ENCODE measurements at regions not wholly inside any gene's neighbourhood (a gene's known extent, or its start where the extent isn't known, plus 50 kb on each side); places are given as distances from the start of the nearest gene placed in this dataset.

- DNase-seq (ENCODE audit: low spot score) (no peak), FAIRE-seq (no peak)
Observed at GRCh38 chr7:156456503-156457115, 184.0 kb upstream of the RNF32 start.

DNA sequence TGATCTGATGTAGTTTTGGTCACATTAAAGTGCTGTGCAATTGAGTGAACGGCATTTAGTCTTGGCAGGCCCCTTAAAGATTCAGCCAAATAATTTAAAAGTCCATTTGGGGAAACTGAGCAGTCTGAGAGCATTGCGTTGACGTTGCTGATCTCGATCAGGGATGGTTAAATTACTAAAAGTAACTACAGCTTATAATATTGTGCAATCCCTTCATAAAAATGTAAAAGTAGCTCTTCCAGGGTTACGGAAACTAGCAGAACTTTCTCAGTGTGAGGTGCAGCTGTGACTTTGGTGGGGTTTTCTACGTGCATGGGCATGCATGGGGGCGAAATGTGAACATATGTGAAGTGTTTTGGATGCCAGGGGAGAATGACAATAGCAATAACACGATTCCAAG is 184.5 kb upstream of the RNF32 start:
- DNase-seq (ENCODE audit: low spot score) (no peak), FAIRE-seq (no peak)

GRCh38 chr7:156450473-156450872 is 190.1 kb upstream of the RNF32 start:
- FAIRE-seq (no peak), DNase-seq (ENCODE audit: low spot score) (no peak)

DNA sequence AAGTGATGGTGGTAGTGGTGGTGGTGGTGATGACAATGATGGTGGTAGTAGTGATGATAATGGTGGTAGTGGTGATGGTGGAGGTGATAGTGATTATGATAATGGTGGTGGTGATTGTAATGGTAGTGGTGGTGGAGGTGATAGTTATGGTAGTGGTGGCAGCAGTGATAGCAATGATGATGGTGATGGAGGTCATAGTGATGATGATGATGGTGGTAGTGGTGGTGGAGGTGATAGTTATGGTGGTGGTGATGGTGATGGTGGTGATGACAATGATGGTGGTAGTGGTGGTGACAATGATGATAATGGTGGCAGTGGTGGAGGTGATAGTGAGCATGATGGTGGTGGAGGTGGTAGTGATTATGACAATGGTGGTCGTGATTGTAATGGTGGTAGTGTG is 191.7 kb upstream of the RNF32 start:
- no peak for FAIRE-seq
- no peak for DNase-seq (ENCODE audit: low spot score)

DNA sequence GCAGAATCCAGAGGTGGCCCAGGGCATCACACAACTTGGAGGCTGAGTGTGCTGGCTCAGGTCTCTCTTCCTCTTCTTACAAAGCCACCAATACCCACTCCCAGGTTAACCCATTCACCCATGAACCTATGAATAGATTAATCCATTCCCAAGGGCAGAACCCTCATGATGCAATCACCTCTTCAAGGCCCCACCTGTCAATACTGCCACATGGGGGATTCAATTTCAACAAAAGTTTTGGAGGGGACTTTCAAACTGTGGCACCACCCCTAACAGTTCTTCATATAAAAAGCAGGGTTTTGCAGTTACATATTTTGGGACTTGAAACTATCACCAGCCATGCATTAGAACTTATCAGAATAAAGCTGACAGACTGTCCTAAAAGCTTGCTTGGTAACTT is 193.6 kb upstream of the RNF32 start:
- DNase-seq (ENCODE audit: low spot score) (no peak), FAIRE-seq (no peak)

- no peak for FAIRE-seq
- no peak for DNase-seq (ENCODE audit: low spot score)
Observed at GRCh38 chr7:156445997-156446761, 194.4 kb upstream of the RNF32 start.

DNA sequence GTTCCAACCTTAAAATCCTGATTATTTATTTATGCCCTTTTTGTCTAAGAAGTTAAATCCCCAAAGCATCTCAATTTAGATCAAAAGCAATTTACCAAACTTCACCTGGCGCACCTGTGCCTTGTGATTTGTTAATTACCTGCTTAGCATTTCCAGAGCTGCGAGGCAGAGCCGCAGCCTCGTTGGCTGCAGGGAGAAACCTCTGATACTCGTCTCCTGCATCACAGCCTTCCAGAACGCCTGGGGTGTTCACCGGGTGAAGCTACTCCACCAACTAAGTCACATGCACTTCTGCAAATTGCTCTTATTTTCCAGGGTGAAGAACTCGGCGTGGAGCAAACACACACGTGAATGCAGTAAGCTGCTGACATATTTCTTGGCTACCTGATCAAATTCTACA is 198.1 kb upstream of the RNF32 start:
- FAIRE-seq (no peak), DNase-seq (ENCODE audit: low spot score) (no peak)

DNA sequence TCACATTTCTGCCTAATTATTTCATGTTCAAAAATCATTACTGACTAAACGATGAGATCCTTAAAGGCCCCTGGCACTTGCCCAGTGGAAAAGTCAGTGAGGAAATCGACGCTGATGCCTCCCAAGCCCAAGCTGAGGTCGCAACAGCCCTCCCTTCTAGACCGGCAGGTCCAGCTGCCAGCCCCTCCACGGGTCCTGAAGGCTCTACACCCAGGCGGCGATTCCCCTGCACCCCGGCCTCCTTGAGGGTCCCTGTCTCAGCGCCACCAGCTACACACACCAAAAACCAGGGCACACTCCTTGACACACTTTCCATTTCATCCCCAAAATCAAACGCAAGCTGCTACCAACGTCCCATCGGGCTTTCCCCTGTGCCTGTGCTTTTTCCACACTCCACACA is 200.1 kb upstream of the RNF32 start:
- DNase-seq (ENCODE audit: low spot score) (no peak), FAIRE-seq (no peak)

GRCh38 chr7:156438011-156438410 is 202.6 kb upstream of the RNF32 start:
- DNase-seq (ENCODE audit: low spot score) (no peak), FAIRE-seq (no peak)

- FAIRE-seq (no peak), DNase-seq (ENCODE audit: low spot score) (no peak)
Observed at GRCh38 chr7:156437021-156437614, 203.5 kb upstream of the RNF32 start.

GRCh38 chr7:156435486-156436231 is 204.9 kb upstream of the RNF32 start:
- DNase-seq (ENCODE audit: low spot score) (no peak), FAIRE-seq (peak; percentile 79)

DNA sequence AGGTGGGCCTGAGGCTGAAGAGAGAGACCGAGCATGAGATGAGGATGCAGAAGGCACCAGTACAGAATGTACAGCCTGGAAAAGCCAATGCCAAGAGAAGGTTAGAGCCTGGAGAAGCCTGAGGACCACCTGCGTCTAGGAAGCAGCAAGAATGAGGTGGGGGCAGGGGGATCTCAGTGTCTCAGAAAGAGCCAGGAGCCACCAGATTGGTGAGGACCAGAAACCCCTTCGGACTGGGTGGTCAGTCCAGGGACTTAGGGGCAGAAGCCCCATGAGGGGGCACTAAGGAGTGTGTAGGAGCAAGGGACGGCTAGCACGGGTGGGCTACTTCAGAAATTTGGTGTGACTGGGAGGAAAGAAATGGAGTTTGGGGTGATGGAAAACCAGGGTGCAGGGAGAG is 205.9 kb upstream of the RNF32 start:
- no peak for FAIRE-seq
- no peak for DNase-seq (ENCODE audit: low spot score)

DNA sequence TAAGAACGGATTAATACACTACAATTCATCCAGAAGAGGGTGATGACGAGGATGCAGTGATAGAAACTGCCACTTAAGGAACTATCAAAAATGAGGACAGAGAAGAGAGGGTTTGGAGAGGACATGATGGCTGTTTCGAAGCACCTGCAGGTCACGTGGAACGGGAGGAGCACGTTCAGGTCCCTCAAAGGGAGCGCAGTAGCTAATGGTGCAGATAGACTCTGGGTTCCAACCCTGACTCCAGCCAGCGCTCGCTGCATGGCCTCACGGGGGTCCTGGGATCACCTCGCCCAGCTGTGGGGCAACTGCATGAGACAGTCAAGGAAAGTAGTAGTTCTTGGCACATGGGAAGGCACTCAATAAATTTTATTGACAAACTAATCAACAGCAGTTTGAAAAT is 208.6 kb upstream of the RNF32 start:
- no peak for FAIRE-seq
- DNase-seq (ENCODE audit: low spot score), result no peak

- FAIRE-seq (no peak), DNase-seq (ENCODE audit: low spot score) (no peak)
Observed at GRCh38 chr7:156430109-156430508, 210.5 kb upstream of the RNF32 start.

- no peak for DNase-seq (ENCODE audit: low spot score)
- no peak for FAIRE-seq
Observed at GRCh38 chr7:156429514-156429913, 211.1 kb upstream of the RNF32 start.

- no peak for DNase-seq (ENCODE audit: low spot score)
- FAIRE-seq, result peak; percentile 63
Observed at GRCh38 chr7:156423876-156424275, 216.7 kb upstream of the RNF32 start.

DNA sequence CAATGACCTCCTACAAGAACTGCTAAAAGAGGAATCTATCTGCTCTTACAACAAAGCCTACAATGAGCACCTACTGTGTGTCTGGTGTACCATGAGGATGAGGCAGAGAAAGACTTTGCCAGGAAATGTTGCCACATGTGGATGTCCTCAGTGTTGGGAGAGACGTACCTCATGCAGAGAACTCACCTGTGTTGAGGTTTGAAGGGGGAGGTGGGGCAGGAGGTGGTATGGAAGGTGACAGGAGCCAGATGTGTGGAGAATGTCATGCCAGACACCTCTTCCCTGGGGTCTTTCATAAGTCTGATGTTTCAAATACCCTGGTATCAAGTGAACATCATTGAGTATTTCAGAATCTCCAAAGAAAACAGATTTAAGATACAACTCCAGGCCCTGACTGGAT is 220.1 kb upstream of the RNF32 start:
- FAIRE-seq, result no peak
- DNase-seq (ENCODE audit: low spot score), result no peak

GRCh38 chr7:156419782-156420181 is 220.8 kb upstream of the RNF32 start:
- no peak for DNase-seq (ENCODE audit: low spot score)
- no peak for FAIRE-seq

DNA sequence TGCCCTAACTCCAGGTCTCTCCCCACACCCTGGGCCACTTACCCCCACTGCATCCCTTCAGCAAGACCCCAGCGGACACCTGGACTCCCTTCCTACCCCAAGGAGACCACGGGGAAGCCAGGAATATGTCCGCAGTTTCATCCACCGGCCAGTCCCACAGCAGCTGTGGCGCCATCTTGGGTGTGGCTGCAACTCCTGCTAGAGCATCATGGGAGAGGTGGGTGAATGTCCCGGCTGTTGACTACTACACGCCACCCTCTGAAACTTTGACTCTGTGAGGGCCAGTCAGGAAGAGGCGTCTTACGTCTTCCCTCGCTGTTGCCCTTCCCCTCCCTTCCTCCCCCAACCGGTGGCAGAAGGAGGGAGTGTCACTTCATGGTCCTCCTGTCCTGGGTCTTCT is 238.3 kb upstream of the RNF32 start:
- no peak for FAIRE-seq

DNA sequence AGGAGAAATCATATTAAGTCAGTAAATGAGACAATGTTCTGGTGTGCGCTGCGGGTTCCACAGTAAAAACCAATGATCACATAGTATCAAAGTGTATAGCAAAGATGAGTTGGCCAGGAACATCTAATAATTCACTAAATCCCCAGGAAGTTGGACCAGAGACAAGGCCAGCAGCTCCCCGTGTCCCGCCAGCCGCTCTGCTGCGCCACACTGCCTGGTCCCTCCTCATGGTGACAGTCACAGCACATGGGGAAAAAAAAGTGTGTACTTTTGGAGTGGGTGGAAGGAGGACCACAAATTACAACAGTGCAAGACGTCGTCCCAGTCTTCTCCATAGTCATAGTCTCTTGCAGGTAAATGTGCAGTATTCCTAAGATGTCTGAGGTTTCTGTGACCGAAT is 239.0 kb upstream of the RNF32 start:
- DNase-seq (ENCODE audit: low spot score), result no peak
- FAIRE-seq, result no peak

More for the DNA sequence above, 238.3 kb upstream of the RNF32 start:
- no peak for DNase-seq (ENCODE audit: low spot score)

DNA sequence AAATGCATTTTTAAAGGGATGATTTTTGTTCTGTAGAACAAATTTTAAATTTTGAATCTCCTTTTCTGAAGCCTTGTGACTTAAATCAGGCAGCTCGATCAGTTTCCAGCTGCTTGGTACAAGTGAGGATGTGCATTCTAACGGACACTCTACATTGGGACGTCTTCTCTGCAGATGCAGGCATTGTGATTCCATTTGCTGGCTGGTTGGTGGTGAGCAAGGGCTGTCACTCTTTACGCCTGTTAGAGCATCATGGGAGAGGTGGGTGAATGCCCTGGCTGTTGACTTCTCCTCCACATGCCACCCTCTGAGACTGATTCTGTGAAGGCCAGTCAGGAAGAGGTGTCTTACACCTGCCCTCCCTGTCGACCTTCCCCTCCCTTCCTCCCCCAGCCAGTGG is 240.5 kb upstream of the RNF32 start:
- DNase-seq (ENCODE audit: low spot score) (no peak), FAIRE-seq (no peak)

DNA sequence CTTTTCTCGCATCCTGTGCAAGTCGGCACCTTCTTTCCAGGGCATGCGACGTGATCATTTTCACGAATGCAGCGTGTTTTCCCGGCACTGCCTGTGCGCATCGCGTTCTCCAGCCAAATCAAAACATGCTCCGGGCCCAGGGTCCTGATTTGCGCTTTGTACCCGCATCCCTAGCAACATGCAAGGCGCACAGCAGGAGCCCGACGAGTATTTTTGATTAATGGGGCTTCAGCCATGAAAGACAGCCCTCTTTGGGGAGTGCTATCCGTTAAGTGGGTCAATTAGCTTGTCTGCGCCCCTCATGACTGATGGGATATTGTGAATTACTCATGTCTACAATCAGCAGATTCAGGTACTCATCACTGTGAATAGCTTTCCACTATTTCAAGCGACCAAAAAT is 243.3 kb upstream of the RNF32 start:
- FAIRE-seq (no peak), DNase-seq (ENCODE audit: low spot score) (no peak)

Measured in RCC 7860 (cell line).